NCI-H524 (cell line): ENCODE measurements at regions not wholly inside any gene's neighbourhood (a gene's known extent, or its start where the extent isn't known, plus 50 kb on each side); places are given as distances from the start of the nearest gene placed in this dataset.

Experiments used
- DNase-seq, 2 experiments: peaks; one replicate each; lab custom pipeline; 2025; lab: John Stamatoyannopoulos, UW

DNA sequence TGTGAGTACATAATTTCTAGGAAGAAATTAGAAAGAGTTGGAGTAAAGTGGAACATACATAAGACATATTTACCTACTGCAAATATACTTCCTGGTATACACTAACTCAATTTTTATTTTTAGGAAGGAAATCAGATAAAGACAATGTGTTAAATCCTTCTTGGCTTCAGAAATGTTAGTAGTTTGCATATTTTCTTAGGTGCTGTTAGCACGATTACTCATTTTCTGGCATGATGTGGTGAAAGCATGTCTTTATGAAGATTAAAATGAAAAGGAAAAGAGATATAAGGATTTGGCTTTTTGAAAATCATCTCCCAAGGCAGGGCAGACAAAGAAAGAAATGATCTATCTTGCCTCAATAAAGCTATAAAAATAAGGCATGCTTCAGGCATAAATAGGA, 287.6 kb upstream of the E2F7 start:
- DNase-seq, result no peak

DNA sequence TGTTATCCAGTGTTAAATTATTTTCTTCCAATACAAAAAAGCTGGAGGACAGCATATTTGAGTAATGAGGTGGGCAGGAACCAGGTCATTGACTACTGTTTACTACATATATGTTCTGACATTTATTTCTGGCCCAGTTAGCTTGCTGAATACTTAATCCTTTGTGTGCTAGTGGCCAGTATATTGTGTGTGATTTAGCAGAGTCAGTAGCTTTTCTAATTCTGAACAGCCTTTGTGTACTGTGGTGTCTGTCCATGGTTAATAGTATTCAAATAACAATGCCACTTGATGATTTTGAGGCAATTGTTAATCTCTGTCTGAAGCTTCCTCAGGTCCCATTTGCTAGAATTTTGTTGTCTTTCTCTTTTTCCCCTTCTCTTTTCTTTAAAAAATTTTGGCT, 286.5 kb upstream of the E2F7 start:
- no peak for DNase-seq

DNA sequence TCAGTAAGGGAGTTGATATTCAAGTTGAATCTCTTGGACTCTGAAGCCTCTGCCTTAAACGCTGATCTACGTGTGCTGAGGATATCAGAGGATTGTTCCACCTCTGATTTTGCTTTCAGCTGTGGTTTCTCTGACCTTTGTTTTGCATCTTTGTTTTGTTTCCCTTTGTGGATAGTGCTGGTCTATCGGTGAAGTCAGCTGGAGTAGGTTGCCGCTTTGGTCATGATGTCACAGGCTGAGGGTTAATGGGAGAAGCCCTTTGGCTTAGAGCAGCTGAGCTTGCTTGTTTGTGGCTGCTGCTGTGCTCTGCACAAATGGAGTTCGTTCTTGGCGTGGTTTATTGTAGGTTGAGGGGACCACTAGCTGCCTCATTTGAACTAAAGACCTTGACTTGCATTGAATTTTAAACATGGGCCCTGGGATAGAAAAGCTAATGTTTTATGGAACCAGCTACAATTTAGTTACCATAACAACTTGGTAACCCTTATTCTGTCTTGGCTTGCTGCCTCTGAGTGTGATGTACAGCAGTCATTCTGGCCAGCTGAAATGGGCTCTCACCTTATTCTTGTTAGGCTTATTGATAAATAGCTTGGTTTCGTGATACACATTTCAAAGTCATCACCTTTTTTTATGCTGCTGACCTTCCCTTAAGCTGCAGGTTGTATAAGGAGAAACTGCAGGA, 284.5 kb upstream of the E2F7 start:
- no peak for DNase-seq

DNA sequence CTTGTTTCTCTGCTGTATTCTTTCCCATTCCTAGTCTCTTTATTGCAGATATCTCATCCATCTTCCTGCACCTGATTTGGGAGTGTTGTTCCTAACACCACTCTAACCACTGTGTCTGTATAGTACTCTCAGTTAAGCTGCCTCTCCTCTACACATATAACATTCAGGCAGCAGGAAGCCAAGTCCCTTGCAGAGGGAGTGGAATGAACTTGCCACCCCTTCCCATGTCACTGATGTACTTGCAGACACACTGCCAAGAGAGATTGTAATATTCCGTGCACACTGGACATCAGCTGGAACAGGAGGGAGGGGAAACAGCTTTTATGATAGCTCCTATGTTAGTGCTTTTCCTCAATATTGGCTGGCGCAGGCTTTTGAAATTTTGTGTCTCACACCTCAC, 281.6 kb upstream of the E2F7 start:
- no peak for DNase-seq

DNA sequence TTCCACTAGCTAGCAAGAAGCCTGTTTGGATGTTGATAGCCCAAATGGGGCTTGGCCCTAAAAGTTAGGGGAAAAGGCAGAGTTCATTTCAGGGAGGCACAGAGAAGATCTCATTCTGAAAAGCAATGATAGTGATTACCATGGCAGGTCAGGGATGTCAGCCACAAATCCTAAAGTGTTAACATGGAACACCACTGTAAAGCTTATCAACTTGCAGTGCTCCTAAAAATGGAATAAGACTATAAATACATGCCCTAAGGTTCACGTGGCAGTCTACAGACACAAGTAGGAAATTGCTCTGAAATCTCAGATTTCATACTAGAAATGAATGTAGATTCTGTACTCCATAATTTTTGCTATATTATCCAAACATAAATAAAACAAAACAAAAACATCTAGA, 280.0 kb upstream of the E2F7 start:
- no peak for DNase-seq

DNA sequence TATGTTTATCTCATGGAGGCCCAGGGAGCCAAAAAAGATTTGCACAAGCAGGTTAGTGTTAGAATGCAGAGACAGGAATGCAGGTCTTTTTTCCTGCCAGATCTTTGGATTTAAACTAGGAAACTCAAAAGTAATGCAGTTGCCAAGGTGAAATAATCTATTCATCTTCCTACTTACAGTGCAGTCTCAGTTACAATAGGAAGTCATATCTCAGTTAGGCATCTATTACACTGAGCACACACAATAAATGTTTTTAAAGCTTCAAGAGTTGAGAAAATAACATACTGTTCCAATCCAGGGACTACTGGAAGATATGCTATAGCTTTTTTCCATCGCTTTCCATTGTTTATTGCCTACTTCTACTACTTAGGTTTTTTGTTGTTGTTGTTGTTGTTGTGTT, 279.3 kb upstream of the E2F7 start:
- DNase-seq, result no peak

DNA sequence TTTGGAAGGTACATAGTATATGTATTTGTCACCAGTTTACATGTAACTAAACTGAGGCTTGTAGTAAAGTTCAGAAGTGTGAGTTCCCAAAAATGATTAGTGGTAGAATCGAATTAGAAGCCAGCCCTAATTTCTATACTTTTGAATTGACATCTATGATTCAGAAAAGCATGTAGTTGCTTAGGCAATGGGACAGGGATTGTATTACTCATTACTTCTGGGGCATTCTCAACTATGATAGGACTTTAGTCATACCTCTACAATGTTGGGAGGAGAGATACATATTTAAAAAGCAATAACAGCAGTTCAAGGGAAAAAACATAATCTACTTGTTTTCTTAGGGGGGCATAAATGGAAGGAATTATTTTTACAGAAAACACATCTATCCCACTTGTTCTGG, 277.9 kb upstream of the E2F7 start:
- DNase-seq, result no peak

DNA sequence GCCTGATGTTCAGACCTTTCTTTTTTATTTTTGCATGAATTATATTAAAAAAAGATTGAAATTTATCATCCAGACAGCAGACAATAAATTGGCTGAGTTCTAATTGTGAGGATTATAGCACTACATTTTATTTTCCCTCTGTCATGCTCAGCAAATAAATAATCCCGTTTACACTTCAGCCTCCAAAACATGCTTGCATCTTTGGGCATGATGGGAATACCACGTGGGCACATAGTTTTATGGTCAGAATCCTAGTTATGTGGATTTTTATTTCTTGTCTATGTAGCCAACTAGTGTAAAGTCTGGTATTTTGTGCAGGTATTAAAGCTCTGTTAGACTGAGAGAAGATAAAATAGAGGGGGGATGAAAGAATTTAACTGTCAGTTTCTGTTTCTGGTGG, 276.9 kb upstream of the E2F7 start:
- no peak for DNase-seq

DNA sequence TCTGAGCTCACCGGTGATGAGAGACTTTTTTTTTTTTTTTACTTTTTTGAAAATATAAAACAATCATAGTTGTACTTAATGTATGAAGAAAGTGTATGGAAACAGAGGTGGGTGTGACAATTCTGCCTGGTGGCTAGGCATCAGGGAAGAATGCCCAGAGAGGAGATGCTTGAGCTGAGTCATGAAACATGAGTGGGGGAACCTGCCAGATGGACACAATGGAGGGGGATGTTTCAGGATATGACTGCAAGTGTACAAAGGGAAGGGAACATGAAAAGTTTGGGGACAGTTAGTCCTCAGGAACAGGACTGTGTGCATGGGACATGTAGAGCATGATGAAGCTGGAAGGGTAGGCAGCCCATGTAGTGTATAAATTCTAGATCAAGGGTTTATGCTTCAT, 274.2 kb upstream of the E2F7 start:
- no peak for DNase-seq

DNA sequence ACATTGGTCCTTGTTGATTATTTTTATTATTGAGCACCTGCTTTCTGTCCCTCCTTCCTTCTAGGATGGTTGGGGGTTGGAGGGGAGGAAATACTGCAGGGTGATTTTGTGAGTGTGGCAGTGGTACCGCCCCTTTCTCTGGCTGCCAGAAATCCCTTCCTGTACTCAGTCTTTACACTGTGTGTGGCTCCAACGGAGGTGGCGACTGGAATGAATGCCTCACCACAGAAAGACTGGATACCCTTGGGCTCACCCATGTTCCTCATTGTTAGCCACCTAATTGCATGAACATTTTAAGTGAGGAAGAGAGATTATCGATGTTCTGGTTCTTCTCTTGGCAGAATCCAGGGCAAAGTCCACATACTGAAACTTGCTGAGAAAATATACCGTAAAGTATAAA, 272.0 kb upstream of the E2F7 start:
- DNase-seq, result no peak

DNA sequence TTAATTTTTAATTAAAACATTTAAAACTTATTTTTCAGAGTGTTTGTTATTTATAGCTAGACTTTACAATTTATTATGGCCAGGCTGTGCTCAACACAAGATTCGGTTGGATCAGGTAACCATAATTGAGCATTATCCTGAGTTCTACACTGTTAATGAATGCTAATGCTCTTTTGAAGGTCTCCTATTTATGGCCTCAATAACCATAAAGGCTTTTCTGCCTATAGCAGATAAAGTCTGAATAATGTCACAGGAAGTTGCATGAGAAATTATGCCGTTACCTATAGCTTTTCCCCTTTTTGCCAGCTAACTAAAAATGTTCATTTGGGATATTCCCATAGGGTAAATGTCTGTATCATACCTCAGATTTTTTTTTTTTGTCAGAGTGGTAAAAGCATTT, 269.4 kb upstream of the E2F7 start:
- DNase-seq, result no peak

DNA sequence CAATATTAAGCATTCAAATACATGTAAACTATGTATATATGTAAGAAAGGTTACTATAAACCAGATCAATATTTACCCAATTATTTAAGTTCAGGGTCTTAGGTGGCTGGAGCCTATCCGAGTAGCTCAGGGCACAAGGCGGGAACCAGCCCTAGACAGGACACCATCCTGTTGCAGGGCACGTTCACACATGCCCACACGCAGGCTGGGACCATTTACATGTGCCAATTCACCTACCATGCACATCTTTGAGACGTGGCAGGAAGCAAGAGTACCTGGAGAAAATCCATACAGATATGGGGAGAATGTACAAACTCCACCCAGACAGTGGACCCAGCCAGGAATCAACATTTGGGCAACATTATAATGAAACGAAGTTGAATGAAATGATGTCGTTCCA, 263.0 kb upstream of the E2F7 start:
- no peak for DNase-seq

DNA sequence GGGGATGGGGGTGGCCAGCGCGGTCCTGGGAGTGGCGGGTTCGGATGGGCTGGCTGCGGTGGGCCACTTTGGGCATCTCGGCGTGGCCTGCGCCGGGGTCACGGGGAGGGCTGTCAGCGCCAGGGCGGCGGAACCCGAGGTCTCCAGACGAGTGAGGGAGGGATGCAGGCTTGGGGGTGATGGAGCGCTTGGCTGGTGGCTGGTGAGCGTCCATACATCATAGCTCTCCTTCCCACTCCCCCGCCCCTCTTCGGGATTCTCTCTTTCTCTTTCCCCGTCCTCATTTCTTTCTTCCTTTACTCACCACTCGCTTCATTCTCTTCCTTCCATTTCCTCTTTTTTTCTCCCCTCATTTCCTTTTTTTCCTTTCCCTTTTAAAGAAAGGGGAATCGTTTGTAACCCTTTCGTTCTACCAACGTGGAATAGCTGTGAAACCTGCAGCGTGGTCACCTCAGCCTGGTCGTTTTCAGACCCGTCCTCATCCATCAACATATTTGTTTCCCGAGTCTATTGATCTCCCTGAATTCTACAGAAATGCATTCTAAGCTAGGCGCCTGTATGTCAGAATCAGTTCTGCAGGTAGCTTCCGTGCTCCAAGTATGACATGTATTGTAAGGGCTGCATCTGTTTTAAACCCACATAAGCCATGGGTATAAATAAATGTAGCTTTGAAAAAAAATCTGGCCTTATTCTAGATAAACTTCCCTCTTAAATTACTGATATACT, 260.3 kb upstream of the E2F7 start:
- peak in 1 of 2 experiments; percentile 15 for DNase-seq

DNA sequence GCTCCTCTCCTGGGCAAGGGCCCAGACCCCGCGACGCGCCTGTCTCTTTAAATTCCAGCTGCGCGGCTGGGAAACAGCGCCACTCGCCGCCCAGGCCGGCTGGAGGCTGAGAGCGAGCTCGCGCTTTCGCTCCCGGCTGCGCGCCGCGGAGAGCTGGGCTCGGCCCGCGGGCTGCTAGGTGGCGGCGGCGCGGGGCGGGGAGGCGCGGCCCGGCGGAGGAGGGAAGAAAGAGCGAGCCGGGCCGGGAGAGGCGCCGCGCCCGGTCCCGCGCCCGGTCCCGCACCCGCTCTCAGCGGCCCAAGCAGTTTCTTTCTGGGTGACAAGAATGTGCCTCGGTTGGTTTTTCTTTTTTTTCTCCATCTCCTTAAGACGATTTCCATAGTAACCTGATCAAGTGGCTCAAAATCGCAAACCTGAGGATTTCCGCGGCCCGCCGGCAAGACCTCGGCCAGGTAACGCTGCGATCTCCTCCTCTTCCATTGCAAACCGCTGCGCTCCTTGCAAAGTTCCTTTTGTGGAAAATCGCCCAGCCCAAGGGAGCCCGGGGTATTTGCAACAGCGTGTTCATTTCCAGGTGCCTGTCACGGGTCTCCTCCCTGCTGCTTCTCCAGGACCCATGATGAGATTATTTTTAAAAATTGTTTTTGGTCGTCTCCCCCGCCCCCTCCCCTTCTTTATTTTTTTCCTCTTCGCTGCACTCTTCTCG, 259.5 kb upstream of the E2F7 start:
- DNase-seq, result peak; percentile 25 to 71

DNA sequence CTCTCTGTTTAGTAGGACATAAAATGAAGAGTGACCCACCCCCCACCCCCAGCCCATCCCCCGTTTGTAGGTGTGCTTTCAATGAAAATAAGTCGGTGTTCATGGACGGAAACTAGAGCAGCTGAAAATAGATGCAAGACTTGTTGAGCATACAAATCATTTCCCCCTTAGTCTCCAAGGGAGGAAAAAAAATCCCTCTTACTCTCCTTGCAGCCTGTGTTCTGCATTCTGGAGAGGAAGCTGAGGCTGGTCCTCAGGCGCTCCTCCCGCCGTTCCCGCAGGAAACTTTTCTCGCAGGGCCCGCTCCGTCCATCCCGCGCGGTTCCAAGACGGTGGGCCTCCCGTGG, 259.0 kb upstream of the E2F7 start:
- no peak for DNase-seq

DNA sequence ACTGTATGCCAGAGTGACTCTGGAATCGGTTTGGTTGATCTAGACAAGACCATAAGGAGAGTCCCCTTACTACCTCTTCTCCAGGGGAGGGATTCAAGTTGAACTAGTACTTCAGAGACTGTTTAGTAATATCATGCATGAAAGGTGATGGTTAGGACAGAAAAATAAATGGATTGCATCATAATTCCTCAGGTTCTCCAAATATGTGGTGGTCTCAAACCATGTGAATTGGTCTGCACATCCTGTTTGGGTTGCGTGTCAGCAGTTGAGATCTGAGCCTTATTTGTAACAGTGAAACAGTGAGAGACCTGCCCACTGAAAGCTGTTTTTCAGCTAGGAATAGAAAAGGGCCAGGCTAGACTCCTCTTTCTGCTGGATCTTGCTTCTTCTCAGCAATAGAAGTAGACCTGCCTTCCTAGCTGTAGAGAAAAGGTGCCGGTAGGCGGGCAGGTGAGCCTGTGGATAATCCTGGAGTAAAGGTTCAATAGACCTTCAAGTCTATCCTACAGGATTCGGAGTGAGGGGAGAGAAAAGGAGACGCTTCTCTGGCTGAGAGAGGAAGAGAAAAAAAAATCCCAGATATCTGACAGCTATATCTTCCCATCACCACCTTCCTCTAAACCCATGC, 258.5 kb upstream of the E2F7 start:
- no peak for DNase-seq

DNA sequence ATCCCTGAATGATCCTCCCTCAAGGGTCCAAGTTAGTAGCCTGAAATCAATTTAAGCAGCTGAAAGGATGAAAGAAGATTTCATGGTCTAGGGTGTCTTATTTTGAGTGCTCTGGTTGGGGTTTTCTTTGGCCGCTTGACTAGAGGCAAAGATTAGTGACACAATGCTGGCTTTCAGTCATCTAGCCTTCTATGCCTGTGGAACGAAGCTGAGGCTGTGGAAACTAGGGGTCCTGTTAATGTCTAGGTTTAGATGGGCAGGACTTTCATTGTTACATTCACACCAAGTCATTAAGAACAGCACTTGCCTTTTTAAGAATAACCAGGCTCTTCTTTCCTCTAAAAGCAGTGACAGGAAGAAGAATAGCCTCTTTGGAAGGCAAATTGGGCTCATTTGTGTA, 253.8 kb upstream of the E2F7 start:
- DNase-seq, result no peak

DNA sequence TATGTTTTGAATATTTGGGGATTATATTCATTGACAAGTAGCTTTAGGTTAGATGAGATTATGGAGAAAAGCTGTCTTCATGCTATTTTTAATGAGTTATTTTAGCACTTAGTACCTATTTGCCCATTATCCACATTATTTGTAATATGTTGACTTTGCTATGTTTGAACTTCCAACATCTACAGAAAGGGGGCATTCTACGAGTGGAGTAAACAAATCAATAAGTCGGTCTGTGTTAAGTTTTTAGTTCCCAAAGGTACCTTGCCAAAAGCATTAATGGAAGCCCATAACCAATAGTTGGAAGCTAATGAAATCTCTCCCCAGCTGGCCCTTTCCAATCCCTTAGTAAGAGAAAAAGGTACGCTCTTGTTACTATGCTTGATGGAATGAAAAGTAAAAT, 250.0 kb upstream of the E2F7 start:
- DNase-seq, result no peak

DNA sequence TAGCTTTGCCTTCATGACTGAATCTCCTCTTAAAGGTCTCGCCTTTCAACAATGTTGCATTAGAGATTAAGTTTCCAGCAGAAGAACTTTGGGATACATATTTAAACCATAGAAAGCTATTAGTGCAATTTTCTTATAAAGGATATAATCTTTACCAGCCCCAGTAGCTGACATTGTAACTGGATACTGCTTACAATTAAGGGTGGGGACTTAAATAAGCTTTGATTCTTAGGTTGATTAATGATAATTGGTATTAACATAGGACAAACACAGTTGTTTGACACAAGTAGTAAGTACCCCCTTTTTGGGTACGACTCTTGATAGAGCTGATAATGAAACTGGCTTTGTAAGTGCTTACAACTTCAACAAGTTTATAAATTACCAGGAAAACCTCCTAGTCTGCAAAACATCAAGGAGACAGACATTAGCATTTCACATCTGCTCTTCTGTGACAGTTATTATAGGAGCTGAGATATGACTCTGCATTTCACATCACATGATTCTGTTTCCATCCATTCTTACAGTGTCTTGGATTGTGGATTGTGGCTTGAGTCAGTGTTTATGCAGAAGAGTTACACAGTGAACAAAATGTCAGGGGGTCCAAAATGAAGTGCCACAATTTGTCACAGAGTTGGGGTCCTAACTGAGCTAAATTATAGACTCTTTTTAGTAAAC, 249.1 kb upstream of the E2F7 start:
- DNase-seq, result no peak

DNA sequence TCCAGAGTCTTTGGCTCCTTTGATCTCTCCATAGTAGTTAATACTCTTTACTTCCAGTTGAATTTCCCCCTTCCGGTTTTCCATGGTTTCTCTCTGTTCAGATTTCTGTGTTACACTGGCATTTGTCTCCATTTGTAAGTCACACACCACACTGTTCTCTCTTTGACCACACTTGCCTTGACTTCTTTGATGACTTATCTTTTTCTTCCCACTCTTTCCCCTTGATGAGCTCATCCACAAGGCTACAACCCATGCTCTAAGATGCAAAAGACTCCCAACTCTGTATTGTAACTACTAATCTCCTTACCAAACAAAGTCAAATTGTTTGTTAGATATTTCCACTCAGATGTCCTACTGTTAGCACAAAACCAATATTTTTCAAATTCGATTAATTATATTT, 242.7 kb upstream of the E2F7 start:
- no peak for DNase-seq

DNA sequence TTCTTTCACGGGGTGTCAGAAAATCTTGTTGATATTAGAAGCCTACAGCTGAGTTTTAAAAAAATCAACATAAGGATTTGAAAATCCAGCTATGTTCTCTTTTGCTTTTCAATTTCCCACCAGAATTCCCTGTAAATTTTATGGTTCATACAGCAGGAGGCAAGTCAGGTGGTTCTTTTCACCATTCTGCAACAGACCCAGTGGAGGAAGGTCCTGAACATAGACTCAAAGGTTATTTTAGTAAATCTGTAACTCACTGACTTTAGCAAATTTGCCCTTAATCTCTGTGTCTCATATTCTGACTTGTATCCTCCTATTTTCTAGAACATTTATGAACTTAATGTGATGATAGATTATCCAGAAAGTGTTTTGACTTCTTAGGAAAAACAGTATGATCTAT, 235.4 kb upstream of the E2F7 start:
- no peak for DNase-seq

DNA sequence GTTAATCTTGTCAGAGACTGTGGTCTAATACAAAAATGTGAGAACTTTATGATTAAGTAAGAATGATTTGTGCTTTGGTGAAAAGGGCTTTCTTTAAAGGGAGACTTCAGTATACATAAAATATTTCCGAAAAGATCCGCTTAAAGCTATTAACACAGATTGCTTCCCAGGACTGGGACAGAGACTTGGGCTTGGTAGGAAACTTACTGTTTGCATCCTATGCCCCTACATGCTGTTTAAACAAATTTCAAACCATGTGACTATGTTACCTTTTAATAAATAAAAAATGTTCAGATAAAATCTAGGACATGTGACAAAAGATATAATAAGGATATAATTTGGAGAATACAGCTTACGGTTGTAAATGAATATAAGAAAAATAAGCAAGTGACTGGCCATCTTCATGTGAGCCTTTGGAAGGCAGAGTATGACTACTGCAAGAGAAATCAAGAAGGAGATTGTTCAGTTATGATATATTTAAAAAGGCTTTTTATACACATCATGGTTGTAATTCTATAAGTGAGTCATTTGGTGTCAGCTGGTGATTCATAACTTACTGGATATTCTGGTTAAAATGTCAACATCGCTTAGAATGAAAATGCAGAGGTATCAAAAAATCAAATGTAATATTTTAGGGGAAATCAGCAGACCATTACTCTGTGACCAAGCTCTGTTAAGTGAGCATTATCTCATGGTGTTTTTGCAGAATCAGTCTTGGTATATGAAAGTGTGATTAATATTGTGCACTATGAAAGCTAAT, 234.7 kb upstream of the E2F7 start:
- DNase-seq, result no peak
